Activated CD4-positive, alpha-beta memory T cell treated with anti-CD3 and anti-CD28 coated beads, Interleukin-2, amount 10 ng/mL, durations not matched to agents 7 days and 5 days (primary cell): ENCODE measurements at regions not wholly inside any gene's neighbourhood (a gene's known extent, or its start where the extent isn't known, plus 50 kb on each side); places are given as distances from the start of the nearest gene placed in this dataset.

ENCODE experiments used
- CTCF ChIA-PET: fragments of 350-600 bp; sonication (Branson Sonifier 250); formaldehyde crosslinking; loops from one replicate; lab custom pipeline; 2021; ENCODE audit warnings: antibody characterized with exemption, inconsistent platforms; lab: Charles Lee
- POLR2A ChIA-PET: fragments of 350-600 bp; sonication (Branson Sonifier 250); formaldehyde crosslinking; loops from one replicate; lab custom pipeline; 2021; ENCODE audit warnings: antibody characterized with exemption; lab: Charles Lee
- DNase-seq: peaks from one replicate; pipeline ENCODE4 v3.0.0-alpha.2; 2020
- H3K27ac Mint-ChIP-seq: one replicate; pipeline ENCODE4 v1.8.0; 2021; ENCODE audit warnings: mild to moderate bottlenecking, mixed read lengths
- H3K27me3 Mint-ChIP-seq: one replicate; pipeline ENCODE4 v1.8.0; 2021; ENCODE audit warnings: mixed read lengths
- H3K36me3 Mint-ChIP-seq: one replicate; pipeline ENCODE4 v1.8.0; 2021; ENCODE audit warnings: low read depth, mixed read lengths
- H3K4me1 Mint-ChIP-seq: one replicate; pipeline ENCODE4 v1.8.0; 2021; ENCODE audit warnings: mixed read lengths
- H3K4me3 Mint-ChIP-seq: one replicate; pipeline ENCODE4 v1.8.0; 2021; ENCODE audit warnings: mild to moderate bottlenecking, mixed read lengths
- H3K9me3 Mint-ChIP-seq: one replicate; pipeline ENCODE4 v1.8.0; 2021; ENCODE audit warnings: mixed read lengths

DNA sequence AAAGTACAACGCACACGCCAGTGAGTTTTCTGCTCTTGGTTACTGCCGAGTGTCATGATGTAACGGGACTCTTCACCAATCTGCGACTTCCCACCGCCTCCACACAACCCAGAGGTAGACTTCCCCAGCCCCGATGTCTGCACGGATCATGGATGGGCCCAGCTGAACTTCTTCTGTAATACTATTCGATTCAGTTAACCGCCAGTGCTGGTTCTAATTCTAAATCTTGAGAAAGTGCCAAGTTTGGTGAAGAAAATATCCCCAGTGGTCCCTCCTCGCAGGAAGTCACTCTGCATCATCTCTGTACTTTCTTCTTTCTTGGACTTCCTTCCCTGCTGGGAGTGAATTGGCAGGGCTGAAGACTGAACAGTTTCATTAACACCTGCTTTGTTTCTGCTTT, 77.6 kb upstream of the SLC35F4 start:
- Mint-ChIP-seq H3K36me3 (no peaks in the 10 kb centered on the region), H3K27ac (no peak overlapping the region), H3K4me1 (no peaks in the 10 kb centered on the region)

GRCh38 chr14:57943038-57943437, 77.1 kb upstream of the SLC35F4 start:
- no peaks in the 10 kb centered on the region for H3K27me3 Mint-ChIP-seq

More for the DNA sequence above, 77.6 kb upstream of the SLC35F4 start:
- Mint-ChIP-seq H3K9me3 (no peaks in the 10 kb centered on the region), H3K27me3 (no peaks in the 10 kb centered on the region), H3K4me3 (no peak overlapping the region)
- ChIA-PET POLR2A (no interaction called here), CTCF (no interaction called here)
- DNase-seq: no peak

DNA sequence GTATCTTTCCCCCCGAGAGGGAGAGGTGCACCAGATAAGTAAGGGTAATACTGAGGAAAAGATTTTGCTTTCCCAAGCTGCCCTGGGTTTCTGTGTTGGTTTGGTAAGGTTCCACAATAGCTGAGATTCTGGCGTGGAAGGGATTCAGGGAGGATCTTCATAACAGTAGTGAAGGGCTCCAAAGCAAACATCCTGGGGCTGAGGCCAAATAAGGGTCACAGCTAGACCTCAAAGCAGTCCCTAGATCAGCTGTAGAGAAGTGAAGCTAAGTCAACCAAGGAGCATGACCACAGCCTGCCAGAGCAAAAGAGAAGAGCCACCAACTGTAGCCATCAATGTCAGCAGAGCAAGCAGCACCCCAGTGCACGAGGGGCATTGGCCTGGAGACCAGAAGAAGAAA, 73.2 kb upstream of the SLC35F4 start:
- CTCF ChIA-PET: no interaction called here
- H3K4me1 Mint-ChIP-seq: no peaks in the 10 kb centered on the region
- H3K9me3 Mint-ChIP-seq: peaks cover 2% of the 10 kb centered on the region
- POLR2A ChIA-PET: no interaction called here
- no peak overlapping the region for H3K4me3 Mint-ChIP-seq
- no peak overlapping the region for H3K27ac Mint-ChIP-seq
- H3K36me3 Mint-ChIP-seq: no peaks in the 10 kb centered on the region
- H3K27me3 Mint-ChIP-seq: no peaks in the 10 kb centered on the region
- DNase-seq: no peak

More at GRCh38 chr14:57943038-57943437, 77.1 kb upstream of the SLC35F4 start:
- Mint-ChIP-seq H3K27ac (no peak overlapping the region), H3K36me3 (no peaks in the 10 kb centered on the region), H3K4me1 (no peaks in the 10 kb centered on the region), H3K4me3 (no peak overlapping the region), H3K9me3 (no peaks in the 10 kb centered on the region)
- CTCF ChIA-PET: no interaction called here
- POLR2A ChIA-PET: no interaction called here
- DNase-seq: no peak

DNA sequence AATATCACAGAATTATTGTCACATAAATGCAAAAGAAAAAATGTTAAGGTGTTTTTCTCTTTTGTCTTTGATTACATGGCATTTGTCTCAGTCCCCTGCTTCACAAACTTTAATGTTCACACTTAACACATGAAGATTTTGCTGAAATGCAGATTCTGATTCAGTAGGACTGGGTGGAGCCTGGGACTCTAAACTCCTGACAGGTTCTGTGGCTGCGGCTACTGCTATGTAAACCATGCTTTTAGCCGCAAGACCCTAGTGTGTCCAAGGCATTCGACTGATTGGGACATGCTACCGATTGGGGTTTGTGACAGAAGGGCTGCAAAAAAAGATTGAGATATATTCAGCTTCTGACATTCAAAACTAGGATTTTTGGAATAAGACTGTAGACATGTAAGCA, 72.6 kb upstream of the SLC35F4 start:
- peaks cover 2% of the 10 kb centered on the region for H3K9me3 Mint-ChIP-seq
- no peaks in the 10 kb centered on the region for H3K27me3 Mint-ChIP-seq
- H3K4me1 Mint-ChIP-seq: no peaks in the 10 kb centered on the region
- H3K27ac Mint-ChIP-seq: no peak overlapping the region
- H3K4me3 Mint-ChIP-seq: no peak overlapping the region
- ChIA-PET CTCF (no interaction called here), POLR2A (no interaction called here)
- H3K36me3 Mint-ChIP-seq: no peaks in the 10 kb centered on the region
- no peak for DNase-seq

- DNase-seq: no peak
- Mint-ChIP-seq H3K27ac (no peak overlapping the region), H3K27me3 (no peaks in the 10 kb centered on the region), H3K9me3 (peaks cover 2% of the 10 kb centered on the region), H3K4me1 (no peaks in the 10 kb centered on the region), H3K4me3 (no peak overlapping the region), H3K36me3 (no peaks in the 10 kb centered on the region)
- POLR2A ChIA-PET: no interaction called here
- CTCF ChIA-PET: no interaction called here
Measured at GRCh38 chr14:57937676-57938075, 71.8 kb upstream of the SLC35F4 start.

DNA sequence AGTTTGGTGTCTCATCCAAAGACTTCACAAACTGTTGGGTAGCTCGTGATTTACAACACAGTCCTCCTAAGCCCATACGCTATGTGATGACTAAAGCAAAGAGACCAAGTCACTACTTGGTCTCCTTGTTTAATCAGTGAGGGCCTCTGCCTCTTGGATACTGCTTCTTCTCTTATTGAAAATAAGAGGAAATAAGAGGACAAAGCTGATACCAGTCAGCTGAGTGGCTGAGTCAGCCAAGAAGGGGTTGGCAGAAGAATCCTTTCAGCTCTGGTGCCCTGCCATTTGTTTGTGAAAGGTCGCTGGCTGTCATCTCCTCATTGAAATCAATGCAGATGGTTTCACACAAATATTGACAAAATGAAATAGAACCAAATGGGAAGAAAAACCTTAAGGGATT, 67.5 kb upstream of the SLC35F4 start:
- no peak for DNase-seq
- H3K27ac Mint-ChIP-seq: no peak overlapping the region
- H3K4me3 Mint-ChIP-seq: no peak overlapping the region
- no peaks in the 10 kb centered on the region for H3K36me3 Mint-ChIP-seq
- H3K27me3 Mint-ChIP-seq: no peaks in the 10 kb centered on the region
- no peaks in the 10 kb centered on the region for H3K4me1 Mint-ChIP-seq
- ChIA-PET POLR2A (no interaction called here), CTCF (no interaction called here)
- peaks cover 2% of the 10 kb centered on the region for H3K9me3 Mint-ChIP-seq

GRCh38 chr14:57930241-57930975, 64.5 kb upstream of the SLC35F4 start:
- Mint-ChIP-seq H3K36me3 (no peaks in the 10 kb centered on the region), H3K9me3 (no peaks in the 10 kb centered on the region), H3K27ac (no peak overlapping the region), H3K4me3 (no peak overlapping the region), H3K4me1 (no peaks in the 10 kb centered on the region), H3K27me3 (no peaks in the 10 kb centered on the region)
- POLR2A ChIA-PET: no interaction called here
- CTCF ChIA-PET: no interaction called here
- no peak for DNase-seq

- Mint-ChIP-seq H3K4me1 (no peaks in the 10 kb centered on the region), H3K36me3 (no peaks in the 10 kb centered on the region), H3K27me3 (no peaks in the 10 kb centered on the region), H3K9me3 (peaks cover 5% of the 10 kb centered on the region), H3K27ac (no peak overlapping the region), H3K4me3 (no peak overlapping the region)
- CTCF ChIA-PET: no interaction called here
- POLR2A ChIA-PET: no interaction called here
- DNase-seq: no peak
Measured at GRCh38 chr14:57928732-57929131, 62.8 kb upstream of the SLC35F4 start.

GRCh38 chr14:57921377-57921776, 55.5 kb upstream of the SLC35F4 start:
- ChIA-PET CTCF (interaction anchor here (0.6 kb wide), 1 partner anchor 1351 kb away, joined by 3 read pairs; no protein-coding TSS in a partner anchor), POLR2A (no interaction called here)
- peaks cover 7% of the 10 kb centered on the region for H3K9me3 Mint-ChIP-seq
- H3K27ac Mint-ChIP-seq: no peak overlapping the region
- H3K4me1 Mint-ChIP-seq: no peaks in the 10 kb centered on the region
- DNase-seq: no peak
- H3K4me3 Mint-ChIP-seq: no peak overlapping the region
- no peaks in the 10 kb centered on the region for H3K36me3 Mint-ChIP-seq
- H3K27me3 Mint-ChIP-seq: no peaks in the 10 kb centered on the region

GRCh38 chr14:57918791-57919190, 52.9 kb upstream of the SLC35F4 start:
- ChIA-PET POLR2A (no interaction called here), CTCF (no interaction called here)
- Mint-ChIP-seq H3K9me3 (peaks cover 2% of the 10 kb centered on the region), H3K4me1 (no peaks in the 10 kb centered on the region), H3K36me3 (no peaks in the 10 kb centered on the region), H3K27ac (no peak overlapping the region), H3K27me3 (no peaks in the 10 kb centered on the region), H3K4me3 (no peak overlapping the region)
- no peak for DNase-seq
